Colonic mucosa (tissue), 4 donors: ENCODE measurements at regions not wholly inside any gene's neighbourhood (a gene's known extent, or its start where the extent isn't known, plus 50 kb on each side); places are given as distances from the start of the nearest gene placed in this dataset.
A peak's percentile ranks its signal among the peaks of the same experiment; 100 is the strongest.

Source experiments
- DNase-seq: peaks from one replicate; pipeline ENCODE4 v3.0.0-alpha.2; 2020
- H3K27ac ChIP-seq: fragments of 200-600 bp; one replicate; pipeline ENCODE4 v1.8.0; 2021
- H3K27me3 ChIP-seq: fragments of 200-600 bp; one replicate; pipeline ENCODE4 v1.8.0; 2021
- H3K36me3 ChIP-seq: fragments of 200-600 bp; one replicate; pipeline ENCODE4 v1.8.0; 2021
- H3K4me1 ChIP-seq: fragments of 200-600 bp; one replicate; pipeline ENCODE4 v1.8.0; 2021; ENCODE audit warnings: mild to moderate bottlenecking
- H3K4me3 ChIP-seq: fragments of 200-600 bp; one replicate; pipeline ENCODE4 v1.8.0; 2021
- H3K9ac ChIP-seq, 2 donors: one replicate each; pipeline ENCODE4 v1.7.0; 2013; ENCODE audit warnings: control low read depth in 2 of 2, low read depth in 2 of 2, low read length in 2 of 2
- H3K9me3 ChIP-seq: fragments of 200-600 bp; one replicate; pipeline ENCODE4 v1.8.0; 2021
- CTCF ChIP-seq: fragments of 200-600 bp; IDR thresholded peaks from one replicate; pipeline ENCODE4 v1.8.0; 2022; ENCODE audit warnings: antibody characterized with exemption, mild to moderate bottlenecking
- intact Hi-C: fragments of 100-400 bp; cut with DNase I; formaldehyde crosslinking; loops from one replicate; pipeline ENCODE4 v1.14.1; 2022
- donor health status: healthy.
- donor health status: DM: no; HTN: no; CAD: no.
- donor health status: DM: no; HTN: no; CAD: no.

- no peaks in the 10 kb centered on the region for H3K27me3 ChIP-seq
- TF ChIP-seq CTCF = no peak
- no peaks in the 10 kb centered on the region for H3K4me1 ChIP-seq
- no peak overlapping the region for H3K4me3 ChIP-seq
- no peaks in the 10 kb centered on the region for H3K9me3 ChIP-seq
- no peaks in the 10 kb centered on the region for H3K36me3 ChIP-seq
- H3K9ac ChIP-seq = no peak overlapping the region
- intact Hi-C loops = loop anchor here (10.0 kb wide), 1 partner anchor 1051 kb away; no protein-coding TSS in a partner anchor
- no peak for DNase-seq
- H3K27ac ChIP-seq = no peak overlapping the region
These were observed 231.1 kb upstream of the MDFIC2 start for GRCh38 chr3:70543493-70543892.

GRCh38 chr3:70539908-70540307 is 227.5 kb upstream of the MDFIC2 start:
- intact Hi-C loops = loop anchor here (10.0 kb wide), 1 partner anchor 1055 kb away; no protein-coding TSS in a partner anchor

GRCh38 chr3:70532806-70533205 is 220.4 kb upstream of the MDFIC2 start:
- no peak for TF ChIP-seq CTCF
- no peak overlapping the region for H3K4me3 ChIP-seq
- no peak for DNase-seq
- H3K4me1 ChIP-seq = no peaks in the 10 kb centered on the region
- H3K27ac ChIP-seq = no peak overlapping the region
- no peak overlapping the region for H3K9ac ChIP-seq
- intact Hi-C loops = no loop called here
- no peaks in the 10 kb centered on the region for H3K9me3 ChIP-seq
- no peaks in the 10 kb centered on the region for H3K27me3 ChIP-seq
- H3K36me3 ChIP-seq = no peaks in the 10 kb centered on the region

More at GRCh38 chr3:70539908-70540307, 227.5 kb upstream of the MDFIC2 start:
- TF ChIP-seq CTCF = no peak
- Histone ChIP-seq H3K27me3 (no peaks in the 10 kb centered on the region), H3K9ac (no peak overlapping the region), H3K9me3 (no peaks in the 10 kb centered on the region), H3K36me3 (no peaks in the 10 kb centered on the region), H3K4me1 (no peaks in the 10 kb centered on the region), H3K27ac (no peak overlapping the region), H3K4me3 (no peak overlapping the region)
- DNase-seq = no peak

- no peaks in the 10 kb centered on the region for H3K9me3 ChIP-seq
- no peak for TF ChIP-seq CTCF
- no peaks in the 10 kb centered on the region for H3K4me1 ChIP-seq
- H3K36me3 ChIP-seq = no peaks in the 10 kb centered on the region
- no peak for DNase-seq
- H3K27ac ChIP-seq = no peak overlapping the region
- H3K27me3 ChIP-seq = no peaks in the 10 kb centered on the region
- intact Hi-C loops = no loop called here
- H3K4me3 ChIP-seq = no peak overlapping the region
- no peak overlapping the region for H3K9ac ChIP-seq
These were observed 219.5 kb upstream of the MDFIC2 start for GRCh38 chr3:70531838-70532489.

- Histone ChIP-seq H3K4me1 (no peaks in the 10 kb centered on the region), H3K4me3 (no peak overlapping the region), H3K27me3 (no peaks in the 10 kb centered on the region), H3K27ac (no peak overlapping the region), H3K9ac (no peak overlapping the region), H3K9me3 (no peaks in the 10 kb centered on the region), H3K36me3 (no peaks in the 10 kb centered on the region)
- intact Hi-C loops = no loop called here
- no peak for DNase-seq
- TF ChIP-seq CTCF = peak; percentile 32
These were observed 218.7 kb upstream of the MDFIC2 start for GRCh38 chr3:70531063-70531657.
